Liver (tissue), 7 donors: ENCODE measurements at regions not wholly inside any gene's neighbourhood (a gene's known extent, or its start where the extent isn't known, plus 50 kb on each side); places are given as distances from the start of the nearest gene placed in this dataset.

Experiments
- DNase-seq: peaks from one replicate; pipeline ENCODE4 v3.0.0-alpha.2; 2017; ENCODE audit warnings: low spot score
- H3K27ac ChIP-seq, 2 donors: one replicate each; pipeline ENCODE4 v1.7.0; 2013; ENCODE audit warnings: inconsistent platforms in 2 of 2, low read length in 2 of 2, control low read depth in 1 of 2, low read depth in 1 of 2, mild to moderate bottlenecking in 1 of 2
- H3K27me3 ChIP-seq, 4 donors: one replicate each; pipeline versions ENCODE4 v1.6.1 to v1.7.0; 2013; ENCODE audit warnings: low read length in 3 of 4, inconsistent platforms in 1 of 4, mild to moderate bottlenecking in 1 of 4, moderate library complexity in 1 of 4; ENCODE audit not compliant: control insufficient read depth in 4 of 4, insufficient read depth in 4 of 4
- H3K36me3 ChIP-seq, 4 donors: one replicate each; pipeline versions ENCODE4 v1.6.1 to v1.7.0; 2013; ENCODE audit warnings: low read length in 3 of 4, mild to moderate bottlenecking in 3 of 4, low read depth in 1 of 4, moderate library complexity in 1 of 4; ENCODE audit not compliant: control insufficient read depth in 4 of 4, insufficient read depth in 3 of 4
- H3K4me1 ChIP-seq, 4 donors: one replicate each; pipeline versions ENCODE4 v1.6.1 to v1.7.0; 2013; ENCODE audit warnings: low read length in 3 of 4, mild to moderate bottlenecking in 3 of 4, moderate library complexity in 1 of 4; ENCODE audit not compliant: control insufficient read depth in 4 of 4, insufficient read depth in 4 of 4
- H3K4me3 ChIP-seq, 3 donors: one replicate each; pipeline versions ENCODE4 v1.6.1 to v1.7.0; 2013; ENCODE audit warnings: low read length in 3 of 3, control low read depth in 1 of 3, low read depth in 1 of 3, mild to moderate bottlenecking in 1 of 3
- H3K9ac ChIP-seq, 2 donors: one replicate each; pipeline ENCODE4 v1.7.0; 2013; ENCODE audit warnings: low read length in 2 of 2, mild to moderate bottlenecking in 2 of 2, moderate library complexity in 2 of 2, control low read depth in 1 of 2, low read depth in 1 of 2
- H3K9me3 ChIP-seq, 4 donors: one replicate each; pipeline versions ENCODE4 v1.6.1 to v1.7.0; 2013; ENCODE audit warnings: low read length in 3 of 4; ENCODE audit not compliant: control insufficient read depth in 4 of 4
- ATF3 ChIP-seq: IDR thresholded peaks from 2 replicates; pipeline ENCODE4 v1.6.1; 2016; ENCODE audit warnings: antibody characterized with exemption
- EGR1 ChIP-seq, 2 donors: IDR thresholded peaks; 2 replicates each; pipeline ENCODE4 v1.6.1; 2016 to 2018; ENCODE audit warnings: antibody characterized with exemption in 2 of 2, low read depth in 2 of 2
- FOXA1 ChIP-seq: IDR thresholded peaks from 2 replicates; pipeline ENCODE4 v1.6.1; 2016; ENCODE audit warnings: antibody characterized with exemption
- FOXA2 ChIP-seq: IDR thresholded peaks from 2 replicates; pipeline ENCODE4 v1.6.1; 2016; ENCODE audit warnings: antibody characterized with exemption
- GABPA ChIP-seq, 2 donors: IDR thresholded peaks in 1 of 2; conservative IDR thresholded peaks in 1 of 2; 2 replicates each; pipeline ENCODE4 v1.6.1; 2016; ENCODE audit warnings: antibody characterized with exemption in 2 of 2, mild to moderate bottlenecking in 1 of 2, moderate library complexity in 1 of 2
- HNF4A ChIP-seq, 2 donors: conservative IDR thresholded peaks; 2 replicates each; pipeline ENCODE4 v1.6.1; 2016; ENCODE audit warnings: antibody characterized with exemption in 2 of 2, mild to moderate bottlenecking in 2 of 2
- HNF4G ChIP-seq: IDR thresholded peaks from 2 replicates; pipeline ENCODE4 v1.6.1; 2016; ENCODE audit warnings: antibody characterized with exemption
- JUND ChIP-seq, 2 donors: IDR thresholded peaks; 2 replicates each; pipeline ENCODE4 v1.6.1; 2016; ENCODE audit warnings: antibody characterized with exemption in 2 of 2
- MAX ChIP-seq: IDR thresholded peaks from 2 replicates; pipeline ENCODE4 v1.6.1; 2016; ENCODE audit warnings: antibody characterized with exemption
- NR2F2 ChIP-seq: IDR thresholded peaks from 2 replicates; pipeline ENCODE4 v1.6.1; 2016; ENCODE audit warnings: antibody characterized with exemption
- RAD21 ChIP-seq, 2 donors: IDR thresholded peaks; 2 replicates each; pipeline ENCODE4 v1.6.1; 2016; ENCODE audit warnings: antibody characterized with exemption in 2 of 2, mild to moderate bottlenecking in 2 of 2
- REST ChIP-seq: IDR thresholded peaks from 2 replicates; pipeline ENCODE4 v1.6.1; 2016; ENCODE audit warnings: antibody characterized with exemption, mild to moderate bottlenecking
- RXRA ChIP-seq, 2 donors: IDR thresholded peaks; 2 replicates each; pipeline ENCODE4 v1.6.1; 2017 to 2018; ENCODE audit warnings: antibody characterized with exemption in 2 of 2, mild to moderate bottlenecking in 1 of 2
- SP1 ChIP-seq: IDR thresholded peaks from 2 replicates; pipeline ENCODE4 v1.6.1; 2018; ENCODE audit warnings: antibody characterized with exemption, mild to moderate bottlenecking
- TAF1 ChIP-seq: conservative IDR thresholded peaks from 2 replicates; pipeline ENCODE4 v1.6.1; 2016; ENCODE audit warnings: antibody characterized with exemption, mild to moderate bottlenecking
- YY1 ChIP-seq: IDR thresholded peaks from 2 replicates; pipeline ENCODE4 v1.6.1; 2016; ENCODE audit warnings: antibody characterized with exemption, mild to moderate bottlenecking
- ZBTB33 ChIP-seq: IDR thresholded peaks from 2 replicates; pipeline ENCODE4 v1.6.1; 2016; ENCODE audit warnings: antibody characterized with exemption
- WGBS: extraction: QIAGEN DNeasy Blood & Tissue Kit; methylation state at CpG from one replicate; pipeline ENCODE4 v1.1.7; 2013; 5-methylcytosine and 5-hydroxymethylcytosine counted together
- donor health status: healthy.
- donor health status: healthy.
- donor health status: healthy.
- donor health status: healthy.

- no peak for TF ChIP-seq MAX
- TF ChIP-seq HNF4A (conservative IDR thresholded peaks at IDR 0.05) = no peak
- TF ChIP-seq SP1 = no peak
- no peak for TF ChIP-seq ZBTB33
- TF ChIP-seq EGR1 (IDR thresholded peaks at IDR 0.05; ENCODE audit: low read depth in 2 of 2) = no peak
- no peak for TF ChIP-seq GABPA (IDR thresholded peaks at IDR 0.05 in 1 of 2, conservative IDR thresholded peaks at IDR 0.05 in 1 of 2)
- TF ChIP-seq HNF4G = no peak
- TF ChIP-seq RAD21 (IDR thresholded peaks at IDR 0.05) = no peak
- no peak for TF ChIP-seq RXRA (IDR thresholded peaks at IDR 0.05)
- no peak for TF ChIP-seq YY1
- no peak for TF ChIP-seq FOXA2
- no peak for TF ChIP-seq NR2F2
- no peak for TF ChIP-seq ATF3
- no peak for TF ChIP-seq JUND (IDR thresholded peaks at IDR 0.05)
- TF ChIP-seq REST = no peak
- no peak for TF ChIP-seq TAF1
- no peak for TF ChIP-seq FOXA1
These were observed 680.7 kb downstream of the EPHA4 start for GRCh38 chr2:220891405-220891804.

GRCh38 chr2:220892018-220892634 is 680.0 kb downstream of the EPHA4 start:
- Histone ChIP-seq H3K9ac (no peak overlapping the region), H3K27me3 (no peaks in the 10 kb centered on the region), H3K4me3 (no peak overlapping the region), H3K9me3 (no peaks in the 10 kb centered on the region), H3K27ac (no peak overlapping the region), H3K4me1 (no peaks in the 10 kb centered on the region), H3K36me3 (no peaks in the 10 kb centered on the region)
- 76% methylated on average over 5 of the region's 5 CpGs for WGBS
- DNase-seq = no peak
- no peak for TF ChIP-seq MAX
- TF ChIP-seq RAD21 (IDR thresholded peaks at IDR 0.05) = no peak
- no peak for TF ChIP-seq GABPA (IDR thresholded peaks at IDR 0.05 in 1 of 2, conservative IDR thresholded peaks at IDR 0.05 in 1 of 2)
- TF ChIP-seq REST = no peak
- no peak for TF ChIP-seq ZBTB33
- no peak for TF ChIP-seq FOXA1
- no peak for TF ChIP-seq RXRA (IDR thresholded peaks at IDR 0.05)
- no peak for TF ChIP-seq NR2F2
- no peak for TF ChIP-seq EGR1 (IDR thresholded peaks at IDR 0.05; ENCODE audit: low read depth in 2 of 2)
- no peak for TF ChIP-seq HNF4G
- no peak for TF ChIP-seq TAF1
- TF ChIP-seq JUND (IDR thresholded peaks at IDR 0.05) = no peak
- no peak for TF ChIP-seq ATF3

More at GRCh38 chr2:220891405-220891804, 680.7 kb downstream of the EPHA4 start:
- no peak overlapping the region for H3K9ac ChIP-seq
- no peak for DNase-seq
- H3K4me1 ChIP-seq = no peaks in the 10 kb centered on the region
- no peaks in the 10 kb centered on the region for H3K36me3 ChIP-seq
- H3K9me3 ChIP-seq = no peaks in the 10 kb centered on the region
- no peak overlapping the region for H3K27ac ChIP-seq
- no peaks in the 10 kb centered on the region for H3K27me3 ChIP-seq
- no peak overlapping the region for H3K4me3 ChIP-seq
- 47% methylated on average over 1 of the region's 1 CpG for WGBS
